IMR-90 (cell line): ENCODE measurements at regions not wholly inside any gene's neighbourhood (a gene's known extent, or its start where the extent isn't known, plus 50 kb on each side); places are given as distances from the start of the nearest gene placed in this dataset.

Source experiments
- CEBPB ChIP-seq: IDR thresholded peaks from 2 replicates; pipeline ENCODE4 v1.6.1; 2012; ENCODE audit warnings: low read depth, low read length, improper control_type of control experiment
- CTCF ChIP-seq: conservative IDR thresholded peaks from 2 replicates; pipeline ENCODE4 v1.5.1; 2012; ENCODE audit warnings: mild to moderate bottlenecking, low read depth, low read length, improper control_type of control experiment
- POLR2A ChIP-seq: IDR thresholded peaks from 2 replicates; pipeline ENCODE4 v1.6.1; 2012; ENCODE audit warnings: mild to moderate bottlenecking, low read depth, low read length
- RAD21 ChIP-seq: IDR thresholded peaks from 2 replicates; pipeline ENCODE4 v1.6.1; 2012; ENCODE audit warnings: low read length, improper control_type of control experiment
- RFX5 ChIP-seq: IDR thresholded peaks from 2 replicates; pipeline ENCODE4 v1.8.0; 2012; ENCODE audit warnings: low read depth, mild to moderate bottlenecking, low read length, moderate library complexity
- TF ChIP-seq, protein P1 (sequence below): fragments of 150-350 bp; IDR thresholded peaks from 2 replicates; pipeline ENCODE4 v1.6.1; 2016; ENCODE audit warnings: low read depth, mild to moderate bottlenecking, low read length, moderate library complexity, borderline replicate concordance
- TF ChIP-seq, protein P2 (sequence below): fragments of 150-350 bp; IDR thresholded peaks from 2 replicates; pipeline ENCODE4 v1.6.1; 2017; ENCODE audit warnings: mild to moderate bottlenecking, antibody characterized with exemption, low read length, low read depth

- TF ChIP-seq, protein P1, sequence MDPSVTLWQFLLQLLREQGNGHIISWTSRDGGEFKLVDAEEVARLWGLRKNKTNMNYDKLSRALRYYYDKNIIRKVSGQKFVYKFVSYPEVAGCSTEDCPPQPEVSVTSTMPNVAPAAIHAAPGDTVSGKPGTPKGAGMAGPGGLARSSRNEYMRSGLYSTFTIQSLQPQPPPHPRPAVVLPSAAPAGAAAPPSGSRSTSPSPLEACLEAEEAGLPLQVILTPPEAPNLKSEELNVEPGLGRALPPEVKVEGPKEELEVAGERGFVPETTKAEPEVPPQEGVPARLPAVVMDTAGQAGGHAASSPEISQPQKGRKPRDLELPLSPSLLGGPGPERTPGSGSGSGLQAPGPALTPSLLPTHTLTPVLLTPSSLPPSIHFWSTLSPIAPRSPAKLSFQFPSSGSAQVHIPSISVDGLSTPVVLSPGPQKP = no peak
- TF ChIP-seq POLR2A (no peak), CTCF (no peak), RAD21 (no peak), RFX5 (no peak), CEBPB (no peak)
- TF ChIP-seq, protein P2, sequence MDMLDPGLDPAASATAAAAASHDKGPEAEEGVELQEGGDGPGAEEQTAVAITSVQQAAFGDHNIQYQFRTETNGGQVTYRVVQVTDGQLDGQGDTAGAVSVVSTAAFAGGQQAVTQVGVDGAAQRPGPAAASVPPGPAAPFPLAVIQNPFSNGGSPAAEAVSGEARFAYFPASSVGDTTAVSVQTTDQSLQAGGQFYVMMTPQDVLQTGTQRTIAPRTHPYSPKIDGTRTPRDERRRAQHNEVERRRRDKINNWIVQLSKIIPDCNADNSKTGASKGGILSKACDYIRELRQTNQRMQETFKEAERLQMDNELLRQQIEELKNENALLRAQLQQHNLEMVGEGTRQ = no peak
Observed at GRCh38 chr18:66160007-66160406, 409.2 kb downstream of the CDH7 start.
